Skin of body (tissue), 1 donor: ENCODE measurements at regions not wholly inside any gene's neighbourhood (a gene's known extent, or its start where the extent isn't known, plus 50 kb on each side); places are given as distances from the start of the nearest gene placed in this dataset.

Experiments used
- DNase-seq: peaks from one replicate; lab custom pipeline; 2025; lab: John Stamatoyannopoulos, UW

DNA sequence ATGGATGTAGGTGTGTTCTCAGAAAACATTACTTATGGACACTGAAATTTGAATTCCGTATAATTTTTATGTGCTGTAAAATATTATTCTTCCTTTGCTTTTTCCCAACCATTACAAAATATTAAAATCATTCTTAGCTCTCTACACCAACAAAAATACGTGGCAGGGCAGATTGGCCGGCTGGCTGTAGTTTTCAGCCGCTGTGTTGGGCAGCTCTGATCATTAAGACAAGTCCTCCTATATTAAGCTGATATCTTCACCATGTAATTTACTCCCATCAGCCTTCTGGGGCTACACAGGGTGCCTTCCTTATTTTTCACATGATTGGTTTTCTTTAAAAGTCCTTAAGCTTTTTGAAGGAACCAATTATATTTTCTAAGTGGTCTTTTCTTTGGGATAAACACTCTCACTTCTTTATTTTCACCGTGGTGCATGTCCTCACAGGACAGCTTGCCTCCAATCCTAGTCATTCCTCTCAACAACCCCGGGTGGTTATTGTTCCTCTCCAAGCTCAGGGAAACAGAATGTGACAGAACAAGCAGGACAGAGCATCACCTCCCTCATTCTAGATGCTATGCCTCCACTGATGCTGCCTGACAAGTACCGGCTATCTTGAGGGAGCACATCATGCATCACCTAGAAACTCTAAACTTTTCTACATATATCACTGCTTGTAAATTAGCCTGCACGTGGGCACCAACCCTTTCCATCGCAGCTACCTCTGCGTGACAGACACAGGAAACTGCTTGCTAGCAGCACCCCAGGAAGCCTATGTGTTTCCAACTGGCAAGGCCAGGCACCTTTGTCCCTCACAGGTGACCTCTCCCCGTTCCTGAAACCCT is 362.3 kb downstream of the MYCN start:
- no peak for DNase-seq

DNA sequence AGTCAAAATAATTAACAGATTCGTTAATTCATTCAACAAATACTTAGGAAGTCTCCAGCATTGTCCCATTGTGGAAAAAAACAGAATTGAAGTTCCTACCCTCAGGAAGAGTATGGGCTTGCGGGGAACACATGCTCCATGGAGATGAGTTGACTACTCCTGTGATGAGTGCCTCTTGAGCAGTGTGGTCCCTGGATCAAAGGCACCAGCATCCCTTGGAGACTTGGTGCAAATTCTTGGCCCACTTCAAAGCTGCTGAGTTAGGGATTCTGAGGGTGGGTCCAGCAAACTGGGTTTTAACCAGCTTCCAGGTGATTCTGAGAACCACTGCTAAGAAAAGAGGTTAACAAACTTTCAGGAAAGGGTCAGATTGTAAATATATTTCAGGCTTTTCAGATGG is 361.6 kb downstream of the MYCN start:
- DNase-seq = no peak

DNA sequence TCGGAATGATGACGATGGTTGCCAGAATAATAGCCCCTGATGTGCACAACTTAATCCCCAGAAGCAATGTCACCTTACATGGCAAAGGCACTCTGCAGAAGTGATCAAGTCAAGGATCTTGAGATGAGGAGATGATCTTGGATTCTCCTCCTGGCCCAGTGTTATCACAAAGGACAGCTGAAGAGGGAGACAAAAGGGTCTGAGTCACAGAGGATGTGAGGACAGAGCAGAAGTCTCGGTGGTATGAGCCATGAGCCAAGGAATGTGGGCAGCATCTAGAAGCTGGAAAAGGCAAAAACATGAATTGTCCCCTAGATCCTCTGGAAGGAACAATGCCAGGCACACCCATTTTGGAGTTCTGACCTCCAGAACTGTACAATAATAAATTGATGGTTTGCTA is 358.5 kb downstream of the MYCN start:
- no peak for DNase-seq

DNA sequence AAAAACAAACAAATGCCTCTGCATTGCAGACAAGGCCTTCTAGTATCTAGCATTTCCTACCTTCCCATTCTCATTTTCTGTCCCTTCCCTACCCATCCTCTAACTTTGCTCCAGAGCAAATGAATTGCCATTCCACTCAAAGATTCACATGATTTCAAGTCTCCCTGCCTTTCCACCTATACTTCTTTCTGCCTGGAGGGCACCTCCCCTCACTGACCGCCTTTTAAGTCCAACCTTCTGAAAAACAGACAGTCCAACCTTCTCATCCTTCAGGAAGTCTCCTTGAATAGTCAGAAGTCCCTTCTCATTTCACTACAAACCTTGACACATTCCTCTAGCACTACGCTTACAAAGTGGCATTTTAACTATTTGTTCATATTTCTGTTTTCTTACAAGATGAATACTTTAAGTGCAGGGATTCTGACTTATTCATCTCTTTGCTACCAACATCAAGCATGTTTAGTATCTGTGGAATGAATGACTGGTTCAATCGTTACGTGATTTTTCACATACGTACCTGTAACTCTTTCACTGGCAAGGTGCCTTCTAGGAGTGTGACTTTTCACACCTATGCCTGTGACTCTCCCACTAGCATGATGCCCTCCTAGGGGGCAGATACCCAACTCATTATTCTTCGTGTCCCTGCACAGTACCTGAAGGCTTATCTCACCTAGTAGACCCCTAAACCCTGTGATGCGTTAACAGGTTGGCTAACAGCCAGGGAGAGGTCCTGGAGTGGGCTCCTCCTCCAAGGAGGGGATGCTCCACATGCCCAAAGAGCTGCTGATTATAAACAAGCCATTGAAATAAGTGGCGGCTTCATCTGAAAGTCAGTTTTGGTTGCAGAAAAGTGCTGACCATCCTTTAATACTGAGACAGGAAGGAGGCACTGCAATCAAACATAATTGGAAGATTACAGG is 356.2 kb downstream of the MYCN start:
- no peak for DNase-seq

DNA sequence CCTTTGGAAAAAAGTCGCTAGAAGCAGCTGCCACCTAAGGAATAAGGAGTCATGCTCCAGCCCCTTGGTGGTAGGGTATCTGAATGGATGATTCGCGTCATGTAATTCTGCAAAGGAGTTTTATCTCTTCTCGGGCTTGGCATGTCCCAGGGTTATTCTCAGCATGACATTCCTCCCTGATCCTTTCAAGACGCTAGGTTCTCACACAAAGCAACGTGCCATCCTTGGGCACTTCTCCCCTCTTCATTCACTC is 355.6 kb downstream of the MYCN start:
- no peak for DNase-seq

DNA sequence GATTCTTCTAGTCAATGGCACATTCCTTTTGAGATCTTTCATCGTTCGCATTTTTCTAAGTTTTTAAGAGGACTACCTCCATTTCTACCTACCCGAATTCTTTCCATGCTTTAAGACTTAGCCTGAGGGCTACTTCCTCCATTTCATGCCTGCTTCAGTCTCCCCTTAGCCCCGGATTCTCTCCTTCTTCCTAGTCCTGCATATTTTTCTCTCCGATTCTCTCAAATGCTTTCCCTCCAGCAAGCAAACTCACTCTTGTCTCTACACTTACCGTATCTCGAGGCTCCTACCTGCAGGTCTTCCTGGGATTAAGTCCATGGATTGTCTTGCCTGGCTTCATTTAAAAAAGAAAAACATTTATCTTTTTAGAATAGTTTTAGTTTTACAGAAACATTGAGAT is 354.4 kb downstream of the MYCN start:
- DNase-seq = no peak

DNA sequence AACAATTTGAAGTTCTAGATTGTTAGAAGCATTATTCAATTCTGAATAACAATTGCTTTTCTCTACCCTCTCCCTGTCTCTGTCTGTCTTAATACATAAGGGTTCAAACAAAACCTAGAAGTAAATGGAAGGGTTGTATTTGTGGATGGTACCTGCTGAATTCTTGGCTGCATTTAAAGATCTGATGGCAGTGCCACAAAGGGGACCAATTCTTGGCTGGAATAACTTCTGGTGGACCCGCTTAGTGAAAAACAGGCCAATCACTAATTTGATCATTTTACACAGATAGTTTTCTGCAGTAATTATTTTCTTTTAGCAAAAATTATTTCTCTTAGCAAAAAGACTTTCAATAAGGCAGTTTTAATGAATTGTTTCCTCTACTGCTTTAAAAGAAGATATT is 353.5 kb downstream of the MYCN start:
- DNase-seq = no peak

DNA sequence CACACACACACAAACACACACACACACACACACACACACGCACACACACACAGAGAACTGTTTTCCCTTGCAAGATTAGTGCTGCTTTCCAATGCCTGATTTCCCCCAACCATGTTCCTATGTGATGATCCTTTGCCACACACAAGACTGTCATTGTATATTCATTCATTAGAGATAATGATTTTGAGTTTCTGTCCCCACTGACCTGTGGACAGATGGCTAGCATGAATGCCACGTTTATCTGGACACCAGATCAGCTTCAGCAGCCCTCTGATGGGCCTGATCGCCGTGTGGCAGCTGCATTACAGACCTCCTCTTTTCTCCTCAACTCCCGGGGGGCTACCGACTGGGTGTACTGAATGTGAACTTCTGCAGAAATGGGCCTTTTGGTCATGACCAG is 353.0 kb downstream of the MYCN start:
- DNase-seq = no peak

DNA sequence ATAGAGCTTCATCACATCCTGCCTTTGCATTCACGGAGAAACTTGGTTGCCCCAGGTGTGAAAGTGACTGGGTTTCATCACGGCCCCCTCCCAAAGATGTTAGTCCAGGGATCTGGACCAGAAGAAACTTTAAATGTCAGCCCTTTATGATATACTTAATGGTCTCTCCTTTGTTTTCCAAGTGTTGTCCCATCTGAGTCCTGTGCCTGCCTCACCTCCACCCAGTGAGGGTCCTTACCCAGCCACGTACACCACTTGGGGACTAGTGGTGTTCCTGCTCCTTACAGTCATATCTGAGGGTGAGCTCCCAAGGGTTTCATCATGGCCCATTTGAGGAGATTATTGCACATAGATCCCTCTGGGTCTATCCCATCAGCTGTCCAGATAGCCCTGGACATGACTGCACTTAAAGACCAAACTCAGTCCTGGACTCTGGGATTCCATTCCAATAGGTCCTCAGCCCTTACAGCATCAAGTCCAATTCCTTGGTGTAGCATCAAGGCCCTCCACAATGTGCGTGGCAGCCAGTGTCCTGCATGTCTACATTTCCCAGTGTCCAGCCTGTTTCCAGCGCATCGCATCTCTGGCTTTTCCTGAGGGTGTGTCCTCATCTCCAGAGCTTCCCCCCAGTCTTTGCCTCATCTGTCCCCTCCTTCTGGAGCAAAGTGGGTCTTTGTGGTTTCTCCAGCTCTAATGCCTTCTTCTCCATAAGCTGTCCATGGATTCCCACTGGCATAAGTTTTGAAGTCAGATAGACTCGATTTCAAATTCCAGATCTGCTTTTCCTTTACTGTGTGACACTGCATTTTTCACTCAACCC is 351.6 kb downstream of the MYCN start:
- no peak for DNase-seq

DNA sequence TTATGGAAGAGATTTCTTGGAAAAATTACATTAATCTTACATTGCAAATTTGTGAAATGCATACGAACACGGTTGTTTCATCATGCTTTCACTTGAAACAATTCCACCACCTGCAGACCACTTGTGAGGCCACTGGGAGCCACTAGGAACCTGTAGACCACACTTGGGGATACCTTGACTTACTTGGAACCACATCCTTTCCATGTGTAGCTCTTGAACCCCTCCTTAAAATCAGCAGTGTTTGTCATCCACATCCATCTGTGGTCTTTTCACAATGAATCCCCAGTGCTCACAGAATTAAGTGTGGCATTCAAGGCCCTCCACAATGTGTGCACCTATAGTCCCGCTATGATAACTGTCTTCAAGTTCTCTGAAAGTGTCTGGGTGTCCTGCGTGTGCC is 350.9 kb downstream of the MYCN start:
- DNase-seq = no peak

DNA sequence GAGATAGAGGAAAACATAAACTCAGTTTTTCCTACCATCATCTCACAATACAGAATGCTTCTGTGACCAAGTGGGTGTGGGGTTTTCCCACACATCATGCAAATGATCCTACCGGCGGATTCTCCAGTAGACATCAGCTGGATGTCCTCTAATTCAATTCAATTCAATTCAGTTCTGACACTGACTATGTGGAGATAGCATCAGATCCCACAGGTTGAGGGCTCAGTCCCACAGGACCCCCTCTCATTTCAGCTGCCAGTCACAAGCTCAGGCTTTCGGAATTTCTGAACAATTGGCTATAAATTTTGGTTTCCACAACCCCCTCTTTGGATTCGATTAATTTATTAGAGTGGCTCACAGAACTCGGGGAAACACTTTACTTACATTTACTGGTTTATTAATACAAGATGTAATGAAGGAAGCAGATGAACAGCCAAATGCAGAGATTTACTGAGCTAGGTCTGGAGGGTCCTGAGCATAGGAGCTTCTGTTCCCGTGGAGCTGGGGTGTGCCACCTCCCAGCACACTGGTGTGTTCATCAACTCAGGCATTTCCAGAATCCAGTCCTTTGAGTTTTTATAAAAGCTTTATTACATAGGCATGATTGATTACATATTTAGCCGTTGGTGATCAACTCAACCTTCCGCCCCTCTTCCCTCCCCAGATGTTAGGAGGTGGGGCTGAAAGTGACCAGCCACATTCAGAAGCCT is 350.1 kb downstream of the MYCN start:
- no peak for DNase-seq

DNA sequence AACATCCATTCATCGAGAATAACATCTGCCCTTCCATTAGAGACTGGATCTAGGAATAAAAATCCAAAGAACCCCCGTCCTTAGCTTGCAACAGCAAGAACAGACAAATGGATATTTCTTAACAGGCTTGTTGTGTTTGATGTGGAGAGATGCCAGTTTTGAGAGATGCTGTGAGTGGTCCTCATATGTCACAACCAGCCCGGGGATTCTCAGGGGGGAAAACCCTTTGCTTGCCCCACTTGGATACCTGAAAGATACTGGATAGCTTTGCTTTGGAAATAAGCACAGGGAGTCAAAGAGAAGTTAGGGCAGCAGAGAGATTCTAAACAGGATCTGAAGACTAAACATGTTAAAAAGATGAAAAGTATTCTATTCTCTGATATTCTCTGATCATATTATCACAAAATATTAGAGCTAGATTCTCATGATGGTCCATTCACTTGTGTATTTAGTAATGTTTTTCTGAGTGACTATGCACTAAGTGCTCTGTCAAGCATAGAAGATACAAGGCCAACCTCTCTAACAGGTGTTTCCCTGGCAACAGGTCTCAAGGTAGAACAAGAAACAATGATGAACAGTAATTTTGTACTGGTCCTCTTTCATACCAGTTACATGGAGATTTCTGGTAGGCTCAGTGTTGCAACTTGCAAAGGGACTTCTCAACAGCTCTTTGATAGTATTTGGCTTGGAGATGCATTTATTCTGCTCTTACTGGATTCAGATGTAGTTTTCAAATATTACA is 348.2 kb downstream of the MYCN start:
- no peak for DNase-seq

DNA sequence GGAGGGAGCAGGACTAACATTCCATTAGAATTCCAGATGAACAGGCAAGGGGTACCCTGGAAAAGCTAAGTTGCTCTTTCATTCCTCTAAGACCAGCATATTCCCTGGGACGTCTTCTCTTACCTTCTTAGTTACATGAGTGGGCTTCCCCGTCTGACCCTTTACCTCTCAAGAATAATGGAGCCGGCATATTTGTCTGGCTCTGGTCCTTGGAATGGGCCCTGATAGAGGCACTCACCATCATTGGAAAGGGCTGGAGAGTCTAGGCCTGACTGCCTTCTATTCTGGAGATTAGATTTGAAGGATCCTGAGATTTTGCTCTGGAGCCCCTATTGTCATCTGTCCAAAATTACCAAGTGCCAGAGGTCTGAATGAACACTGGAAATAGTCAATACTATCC is 347.5 kb downstream of the MYCN start:
- DNase-seq = no peak

DNA sequence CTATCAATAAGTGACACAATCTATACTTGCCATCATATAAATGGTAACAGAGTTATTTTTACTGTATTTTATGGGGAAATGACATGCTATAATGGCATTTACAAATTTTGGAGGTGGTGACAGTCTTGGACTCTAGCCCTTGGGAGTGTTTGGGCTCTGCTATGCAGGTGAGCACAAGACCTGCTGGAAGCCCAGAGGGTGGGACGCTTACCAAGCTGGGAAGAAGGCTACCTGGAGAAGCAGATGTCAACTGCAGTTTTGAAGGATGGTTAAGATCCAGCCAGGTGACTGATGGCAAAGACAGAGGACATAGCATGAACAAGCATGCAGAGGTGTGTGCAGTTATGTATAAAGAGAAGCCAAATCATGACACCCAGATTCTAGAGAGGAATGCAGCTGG is 346.9 kb downstream of the MYCN start:
- DNase-seq = no peak

DNA sequence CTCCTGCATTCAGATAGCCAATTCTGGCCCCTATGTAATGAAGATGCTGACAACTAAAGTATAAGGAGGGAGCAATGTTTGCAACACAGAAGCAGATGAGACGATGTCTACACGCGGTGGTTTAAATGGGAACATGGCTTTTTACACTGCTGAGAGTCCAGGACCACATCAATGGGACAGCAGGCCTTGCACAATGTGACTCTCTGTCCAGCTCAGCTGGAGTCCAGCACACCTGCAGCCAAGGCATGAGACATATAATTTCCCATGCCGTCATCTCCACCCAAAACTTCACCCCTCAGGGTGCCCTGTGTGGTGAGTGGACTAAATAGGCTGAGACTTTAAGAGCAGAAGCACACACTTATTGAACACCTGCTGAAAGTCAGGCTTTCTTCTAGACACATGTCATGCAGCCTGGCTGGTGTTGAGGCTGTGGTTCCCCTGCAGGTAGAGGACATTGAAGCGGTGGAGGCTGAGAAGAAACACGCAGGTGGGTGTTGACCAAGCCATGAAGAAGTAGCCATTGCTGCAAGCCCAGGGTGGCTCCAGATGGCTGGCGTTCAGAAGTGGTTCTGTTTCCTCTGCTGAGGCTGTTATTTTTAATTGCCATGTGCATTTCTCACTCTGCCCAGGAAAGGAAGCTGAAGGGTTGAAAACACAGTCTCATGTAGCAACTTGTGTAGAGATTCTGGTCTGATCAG is 345.6 kb downstream of the MYCN start:
- no peak for DNase-seq

DNA sequence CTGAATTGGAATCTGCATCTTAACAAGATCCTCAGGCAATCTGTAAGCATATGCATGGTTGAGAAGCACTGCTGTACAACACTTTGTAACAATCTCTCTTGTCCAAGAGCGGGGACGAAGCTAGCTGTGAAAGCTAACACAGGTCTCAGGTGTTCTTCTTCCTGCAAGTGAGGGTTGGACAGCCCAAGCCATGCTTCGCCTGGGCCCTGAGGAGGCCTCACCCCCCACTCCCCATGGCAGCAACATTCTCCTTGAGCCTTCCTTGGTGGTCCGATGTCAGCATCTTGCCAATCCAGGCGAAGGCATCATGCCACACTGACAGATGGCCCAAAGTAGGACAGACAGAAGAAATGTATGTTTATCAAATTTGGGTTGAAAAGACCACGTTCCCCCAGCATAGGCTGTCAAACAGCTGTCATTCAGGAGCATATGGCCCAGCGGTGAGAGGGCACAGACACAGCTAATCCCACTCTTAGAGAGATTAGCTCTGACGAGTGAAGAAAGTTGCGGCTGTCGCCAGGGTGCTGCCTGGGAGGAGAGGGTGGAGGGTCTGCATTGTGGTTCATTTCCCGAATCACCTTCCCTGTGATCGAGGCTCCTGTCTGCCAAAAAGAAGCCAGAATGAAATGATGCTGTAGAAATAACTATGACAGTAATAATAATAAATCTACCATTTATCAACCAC is 344.7 kb downstream of the MYCN start:
- DNase-seq = no peak

DNA sequence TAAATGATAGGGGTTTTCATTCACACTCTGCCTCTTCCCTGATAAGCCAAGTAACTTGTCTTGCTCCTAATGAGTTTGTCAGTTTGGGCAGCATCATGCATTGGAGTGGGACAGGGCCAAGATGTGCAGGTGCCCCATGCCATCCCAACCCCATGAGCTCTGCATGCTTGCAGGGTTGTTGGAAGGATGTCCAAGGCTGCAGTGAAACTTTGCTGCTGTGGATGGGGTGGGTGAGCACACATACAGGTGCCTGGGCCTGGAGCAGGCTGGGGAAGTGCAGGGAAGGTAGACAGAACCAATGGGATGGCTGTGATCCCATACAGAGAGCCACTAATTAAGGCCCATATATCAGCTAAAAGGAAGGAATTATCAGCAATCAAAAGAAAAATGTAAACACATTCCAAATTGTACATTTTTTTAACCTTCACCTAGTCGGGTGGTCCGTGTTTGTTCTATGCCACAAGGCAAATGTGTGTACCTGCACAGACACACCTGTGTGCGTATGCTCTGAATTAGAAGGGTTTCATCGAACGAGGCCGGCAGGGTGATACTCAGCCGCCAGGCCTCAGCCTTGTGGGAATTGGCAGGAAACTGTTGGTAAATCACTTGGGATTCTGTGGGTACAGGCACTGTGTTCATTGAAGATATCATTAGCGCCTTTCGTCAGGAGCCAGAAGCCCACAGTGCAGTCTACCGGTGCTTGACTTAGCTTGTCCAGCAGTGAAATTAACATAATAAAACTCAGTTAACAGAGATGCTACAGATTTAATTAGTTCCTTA is 342.9 kb downstream of the MYCN start:
- DNase-seq = no peak

DNA sequence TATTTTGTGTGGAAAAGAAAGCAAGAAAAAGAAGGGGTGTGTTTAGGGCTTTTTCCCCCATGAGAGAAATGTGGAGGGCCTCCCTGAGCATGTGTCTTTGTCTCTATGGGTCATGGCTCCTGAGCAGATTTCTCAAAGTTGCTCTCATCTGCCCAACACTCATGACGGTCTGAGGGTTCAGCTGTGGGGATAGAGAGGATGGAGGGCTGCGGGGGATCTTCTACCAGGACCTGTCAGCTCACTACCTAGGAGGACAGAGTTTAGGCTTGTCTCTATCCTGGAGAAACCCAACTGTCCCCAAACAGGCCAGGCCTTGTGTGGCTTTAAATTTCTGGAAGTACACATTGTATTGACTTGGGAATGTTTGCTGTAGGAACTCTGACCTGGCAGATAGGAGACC is 342.2 kb downstream of the MYCN start:
- DNase-seq = no peak
